ENCODE measurements at regions not wholly inside any gene's neighbourhood (a gene's known extent, or its start where the extent isn't known, plus 50 kb on each side); places are given as distances from the start of the nearest gene placed in this dataset.
"Not testable (repeated sequence)": the region's sequence is repeated elsewhere in the genome, so short reads cannot be mapped to it uniquely, and the experiment has no call there.

DNA sequence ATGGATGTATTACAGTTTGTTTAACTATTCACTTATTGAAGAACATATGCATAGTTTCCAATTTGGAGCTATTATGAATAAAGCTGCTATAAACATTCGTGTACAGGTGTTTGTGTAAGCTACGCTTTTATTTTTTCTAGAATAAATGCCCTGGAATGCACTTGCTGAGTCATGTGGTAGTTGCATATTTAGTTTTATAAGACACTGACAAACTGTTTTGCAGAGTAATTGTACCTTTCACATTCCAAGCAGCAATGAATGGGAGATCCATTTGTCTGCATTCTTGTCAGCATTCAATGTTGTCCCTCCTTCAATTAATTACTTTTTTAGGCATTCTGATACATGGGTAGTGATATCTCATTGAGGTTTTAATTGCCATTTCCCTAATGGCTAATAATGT is 373.6 kb upstream of the GHITM start:
- ChIA-PET POLR2A (ENCODE audit: unreplicated experiment) (no interaction called here), CTCF (no interaction called here)
- Histone ChIP-seq H3K4me1 (ENCODE audit: insufficient read depth, low read length) (no peaks in the 10 kb centered on the region), H3K4me2 (ENCODE audit: low read length) (no peak overlapping the region), H3K27me3 (ENCODE audit: low read length) (no peaks in the 10 kb centered on the region), H4K20me1 (ENCODE audit: low read length) (no peaks in the 10 kb centered on the region), H3K4me3 (ENCODE audit: low read length) (no peak overlapping the region), H3F3A (ENCODE audit: low read length, unreplicated experiment) (no peaks in the 10 kb centered on the region), H3K9ac (ENCODE audit: low read length) (no peak overlapping the region), H3K36me3 (ENCODE audit: low read depth, low read length) (no peaks in the 10 kb centered on the region), H3K9me2 (replicated peaks; ENCODE audit: low read length) (no peaks in the 10 kb centered on the region), H2AFZ (ENCODE audit: low read length) (no peak overlapping the region), H3K9me3 (ENCODE audit: low read length) (no peaks in the 10 kb centered on the region), H3K79me2 (ENCODE audit: low read length) (no peaks in the 10 kb centered on the region), H3K27ac (ENCODE audit: low read length) (no peak overlapping the region)
- intact Hi-C loops (cut with micrococcal nuclease) = no loop called here
- no TSS peak for BruUV-seq (replicated peaks)
- no peak for TF ChIP-seq EZH2 (IDR thresholded peaks at IDR 0.05; ENCODE audit: low read length, unreplicated experiment)
- TF ChIP-seq CTCF (conservative IDR thresholded peaks at IDR 0.05; ENCODE audit: low read depth, low read length) = no peak
- TF ChIP-seq EZH2phosphoT487 (IDR thresholded peaks at IDR 0.05; ENCODE audit: borderline replicate concordance, low read length) = no peak
- DNase-seq = no peak
- ATAC-seq = no peak

GRCh38 chr10:83769281-83769820 is 370.0 kb upstream of the GHITM start:
- no TSS peak for BruUV-seq (replicated peaks)
- no peaks in the 10 kb centered on the region for H3K79me2 ChIP-seq (ENCODE audit: low read length)
- ATAC-seq (no peak), DNase-seq (no peak)
- H4K20me1 ChIP-seq (ENCODE audit: low read length) = no peaks in the 10 kb centered on the region
- ChIA-PET CTCF (no interaction called here), POLR2A (ENCODE audit: unreplicated experiment) (no interaction called here)
- H3K9me2 ChIP-seq (replicated peaks; ENCODE audit: low read length) = no peaks in the 10 kb centered on the region
- H3K4me1 ChIP-seq (ENCODE audit: insufficient read depth, low read length) = no peaks in the 10 kb centered on the region
- no peaks in the 10 kb centered on the region for H3K9me3 ChIP-seq (ENCODE audit: low read length)
- H3F3A ChIP-seq (ENCODE audit: low read length, unreplicated experiment) = no peaks in the 10 kb centered on the region
- H3K4me2 ChIP-seq (ENCODE audit: low read length) = no peak overlapping the region
- H3K9ac ChIP-seq (ENCODE audit: low read length) = no peak overlapping the region
- H3K36me3 ChIP-seq (ENCODE audit: low read depth, low read length) = no peaks in the 10 kb centered on the region
- intact Hi-C loops (cut with micrococcal nuclease) = no loop called here
- H3K27ac ChIP-seq (ENCODE audit: low read length) = no peak overlapping the region
- TF ChIP-seq EZH2 (IDR thresholded peaks at IDR 0.05; ENCODE audit: low read length, unreplicated experiment) (no peak), CTCF (conservative IDR thresholded peaks at IDR 0.05; ENCODE audit: low read depth, low read length) (no peak), EZH2phosphoT487 (IDR thresholded peaks at IDR 0.05; ENCODE audit: borderline replicate concordance, low read length) (no peak)
- no peak overlapping the region for H3K4me3 ChIP-seq (ENCODE audit: low read length)
- H2AFZ ChIP-seq (ENCODE audit: low read length) = no peak overlapping the region
- H3K27me3 ChIP-seq (ENCODE audit: low read length) = no peaks in the 10 kb centered on the region

- H3K4me3 ChIP-seq (ENCODE audit: low read length); CTCF ChIA-PET; H3K9me2 ChIP-seq (replicated peaks; ENCODE audit: low read length); POLR2A ChIA-PET (ENCODE audit: unreplicated experiment); H3K27ac ChIP-seq (ENCODE audit: low read length); intact Hi-C loops (cut with micrococcal nuclease); H3K27me3 ChIP-seq (ENCODE audit: low read length); H3K36me3 ChIP-seq (ENCODE audit: low read depth, low read length); H3K9me3 ChIP-seq (ENCODE audit: low read length); H4K20me1 ChIP-seq (ENCODE audit: low read length); H3K9ac ChIP-seq (ENCODE audit: low read length); H3F3A ChIP-seq (ENCODE audit: low read length, unreplicated experiment); H2AFZ ChIP-seq (ENCODE audit: low read length); BruUV-seq (replicated peaks); DNase-seq; ATAC-seq; H3K4me2 ChIP-seq (ENCODE audit: low read length); H3K79me2 ChIP-seq (ENCODE audit: low read length); H3K4me1 ChIP-seq (ENCODE audit: insufficient read depth, low read length): not testable (repeated sequence)
These were observed 352.6 kb upstream of the GHITM start for GRCh38 chr10:83786701-83787100.

Measured in PC-3 (cell line).